OCI-LY3 (cell line): ENCODE measurements at regions not wholly inside any gene's neighbourhood (a gene's known extent, or its start where the extent isn't known, plus 50 kb on each side); places are given as distances from the start of the nearest gene placed in this dataset.

Experiments
- H2AFZ ChIP-seq: fragments of 200-600, 300-600 bp; shearing (Covaris generic); 2 replicates; pipeline ENCODE4 v1.6.0; 2014; ENCODE audit warnings: antibody characterized with exemption, low read depth, low read length
- H3K27ac ChIP-seq: fragments of 200-600, 300-600 bp; sonication (generic); 2 replicates; pipeline ENCODE4 v1.5.1; 2014; ENCODE audit warnings: mild to moderate bottlenecking, low read length, moderate library complexity, mixed read lengths
- H3K27me3 ChIP-seq: fragments of 200-600, 300-600 bp; sonication (generic); 2 replicates; pipeline ENCODE4 v1.6.1; 2014; ENCODE audit warnings: low read depth, low read length, mixed read lengths
- H3K36me3 ChIP-seq: fragments of 200-600, 300-600 bp; sonication (generic); replicated peaks from 2 replicates; pipeline ENCODE3; 2014; ENCODE audit warnings: low read depth, low read length, mixed read lengths
- H3K4me1 ChIP-seq: fragments of 300-600, 200-600 bp; sonication (generic); 2 replicates; pipeline ENCODE4 v1.6.1; 2014; ENCODE audit warnings: low read length, mixed read lengths
- H3K4me2 ChIP-seq: fragments of 200-600, 300-600 bp; sonication (generic); 2 replicates; pipeline ENCODE4 v1.6.1; 2014; ENCODE audit warnings: low read length, mixed read lengths
- H3K4me3 ChIP-seq: fragments of 300-600, 200-600 bp; sonication (generic); 2 replicates; pipeline ENCODE4 v1.5.1; 2014; ENCODE audit warnings: antibody characterized with exemption, mild to moderate bottlenecking, low read length, moderate library complexity
- H3K79me2 ChIP-seq: fragments of 300-600, 200-600 bp; shearing (Covaris generic); 2 replicates; pipeline ENCODE4 v1.6.1; 2014; ENCODE audit warnings: mild to moderate bottlenecking, low read length, mixed read lengths
- H3K9ac ChIP-seq: fragments of 300-600, 200-600 bp; shearing (Covaris generic); 2 replicates; pipeline ENCODE4 v1.6.0; 2014; ENCODE audit warnings: mild to moderate bottlenecking, low read length, moderate library complexity
- H3K9me3 ChIP-seq: fragments of 200-600, 300-600 bp; shearing (Covaris generic); 2 replicates; pipeline ENCODE4 v1.6.1; 2014; ENCODE audit warnings: low read length, mixed read lengths; ENCODE audit not compliant: insufficient read depth
- H4K20me1 ChIP-seq: fragments of 200-600, 300-600 bp; sonication (generic); 2 replicates; pipeline ENCODE4 v1.6.1; 2016; ENCODE audit warnings: low read length, mixed read lengths; ENCODE audit not compliant: insufficient read depth
- CTCF ChIP-seq: fragments of 200-600, 300-600 bp; sonication (generic); IDR thresholded peaks from 2 replicates; pipeline ENCODE4 v1.5.1; 2014; ENCODE audit warnings: antibody characterized with exemption, low read length, low read depth
- EZH2phosphoT487 ChIP-seq: fragments of 200-600 bp; shearing (Covaris generic); IDR thresholded peaks from 2 replicates; pipeline ENCODE4 v1.6.1; 2018; ENCODE audit warnings: antibody characterized with exemption, mixed run types, low read depth

- Histone ChIP-seq H2AFZ (no peak overlapping the region), H3K36me3 (no peaks in the 10 kb centered on the region), H3K4me3 (no peak overlapping the region), H3K9ac (no peak overlapping the region), H3K4me2 (no peak overlapping the region), H3K27ac (no peak overlapping the region), H3K9me3 (no peaks in the 10 kb centered on the region), H4K20me1 (no peaks in the 10 kb centered on the region), H3K79me2 (no peaks in the 10 kb centered on the region), H3K4me1 (no peaks in the 10 kb centered on the region), H3K27me3 (no peaks in the 10 kb centered on the region)
- no peak for TF ChIP-seq EZH2phosphoT487
- no peak for TF ChIP-seq CTCF
These were observed 120.4 kb downstream of the TPBG start for GRCh38 chr6:82484001-82484400.

- H4K20me1 ChIP-seq, result no peaks in the 10 kb centered on the region
- H2AFZ ChIP-seq, result no peak overlapping the region
- no peaks in the 10 kb centered on the region for H3K4me1 ChIP-seq
- no peaks in the 10 kb centered on the region for H3K79me2 ChIP-seq
- H3K36me3 ChIP-seq, result no peaks in the 10 kb centered on the region
- H3K27ac ChIP-seq, result no peak overlapping the region
- H3K4me3 ChIP-seq, result no peak overlapping the region
- no peak overlapping the region for H3K4me2 ChIP-seq
- H3K9me3 ChIP-seq, result no peaks in the 10 kb centered on the region
- H3K9ac ChIP-seq, result no peak overlapping the region
- H3K27me3 ChIP-seq, result no peaks in the 10 kb centered on the region
- TF ChIP-seq CTCF (no peak), EZH2phosphoT487 (no peak)
These were observed 121.4 kb downstream of the TPBG start for GRCh38 chr6:82484737-82485626.

- no peaks in the 10 kb centered on the region for H3K27me3 ChIP-seq
- H3K36me3 ChIP-seq, result no peaks in the 10 kb centered on the region
- no peak overlapping the region for H3K9ac ChIP-seq
- no peak overlapping the region for H2AFZ ChIP-seq
- H3K4me2 ChIP-seq, result no peak overlapping the region
- no peaks in the 10 kb centered on the region for H3K9me3 ChIP-seq
- no peaks in the 10 kb centered on the region for H3K4me1 ChIP-seq
- H4K20me1 ChIP-seq, result no peaks in the 10 kb centered on the region
- no peak for TF ChIP-seq EZH2phosphoT487
- TF ChIP-seq CTCF, result no peak
- H3K79me2 ChIP-seq, result no peaks in the 10 kb centered on the region
- H3K27ac ChIP-seq, result no peak overlapping the region
- H3K4me3 ChIP-seq, result no peak overlapping the region
These were observed 124.3 kb downstream of the TPBG start for GRCh38 chr6:82487895-82488294.

- H3K79me2 ChIP-seq, result no peaks in the 10 kb centered on the region
- no peak overlapping the region for H3K9ac ChIP-seq
- no peaks in the 10 kb centered on the region for H3K27me3 ChIP-seq
- H3K9me3 ChIP-seq, result no peaks in the 10 kb centered on the region
- H3K36me3 ChIP-seq, result no peaks in the 10 kb centered on the region
- TF ChIP-seq CTCF (no peak), EZH2phosphoT487 (no peak)
- H3K4me2 ChIP-seq, result no peak overlapping the region
- H3K4me3 ChIP-seq, result no peak overlapping the region
- no peak overlapping the region for H2AFZ ChIP-seq
- no peaks in the 10 kb centered on the region for H3K4me1 ChIP-seq
- no peaks in the 10 kb centered on the region for H4K20me1 ChIP-seq
- H3K27ac ChIP-seq, result no peak overlapping the region
These were observed 124.8 kb downstream of the TPBG start for GRCh38 chr6:82488403-82488802.
